NB4 (cell line): ENCODE measurements at regions not wholly inside any gene's neighbourhood (a gene's known extent, or its start where the extent isn't known, plus 50 kb on each side); places are given as distances from the start of the nearest gene placed in this dataset.

Experiments used
- MYC ChIP-seq: IDR thresholded peaks from 2 replicates; pipeline ENCODE4 v1.6.1; 2011; ENCODE audit warnings: low read depth, low read length
- POLR2A ChIP-seq: IDR thresholded peaks from 2 replicates; pipeline ENCODE4 v1.6.1; 2011; ENCODE audit warnings: mild to moderate bottlenecking; ENCODE audit not compliant: insufficient read length; ENCODE audit errors: extremely low read depth
- TF ChIP-seq, protein P1 (sequence below): IDR thresholded peaks from one replicate; pipeline ENCODE4 v1.5.1; 2012; ENCODE audit warnings: low read depth, low read length

GRCh38 chr17:72362376-72363088 lies 241.7 kb downstream of the SOX9 start:
- TF ChIP-seq, protein P1, sequence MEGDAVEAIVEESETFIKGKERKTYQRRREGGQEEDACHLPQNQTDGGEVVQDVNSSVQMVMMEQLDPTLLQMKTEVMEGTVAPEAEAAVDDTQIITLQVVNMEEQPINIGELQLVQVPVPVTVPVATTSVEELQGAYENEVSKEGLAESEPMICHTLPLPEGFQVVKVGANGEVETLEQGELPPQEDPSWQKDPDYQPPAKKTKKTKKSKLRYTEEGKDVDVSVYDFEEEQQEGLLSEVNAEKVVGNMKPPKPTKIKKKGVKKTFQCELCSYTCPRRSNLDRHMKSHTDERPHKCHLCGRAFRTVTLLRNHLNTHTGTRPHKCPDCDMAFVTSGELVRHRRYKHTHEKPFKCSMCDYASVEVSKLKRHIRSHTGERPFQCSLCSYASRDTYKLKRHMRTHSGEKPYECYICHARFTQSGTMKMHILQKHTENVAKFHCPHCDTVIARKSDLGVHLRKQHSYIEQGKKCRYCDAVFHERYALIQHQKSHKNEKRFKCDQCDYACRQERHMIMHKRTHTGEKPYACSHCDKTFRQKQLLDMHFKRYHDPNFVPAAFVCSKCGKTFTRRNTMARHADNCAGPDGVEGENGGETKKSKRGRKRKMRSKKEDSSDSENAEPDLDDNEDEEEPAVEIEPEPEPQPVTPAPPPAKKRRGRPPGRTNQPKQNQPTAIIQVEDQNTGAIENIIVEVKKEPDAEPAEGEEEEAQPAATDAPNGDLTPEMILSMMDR, result no peak
- no peak for TF ChIP-seq MYC
- no peak for TF ChIP-seq POLR2A
